ENCODE measurements at regions not wholly inside any gene's neighbourhood (a gene's known extent, or its start where the extent isn't known, plus 50 kb on each side); places are given as distances from the start of the nearest gene placed in this dataset.

- no peak for TF ChIP-seq CTCF (IDR thresholded peaks at IDR 0.05; ENCODE audit: insufficient read depth, missing control alignments)
- no peak for DNase-seq (ENCODE audit: insufficient read length, low spot score)
- FAIRE-seq, result no peak
Measured at GRCh38 chr11:82174610-82175009, 559.1 kb downstream of the FAM181B start.

- TF ChIP-seq CTCF (IDR thresholded peaks at IDR 0.05; ENCODE audit: insufficient read depth, missing control alignments), result no peak
- FAIRE-seq, result no peak
- DNase-seq (ENCODE audit: insufficient read length, low spot score), result no peak
Measured at GRCh38 chr11:82146789-82147188, 586.9 kb downstream of the FAM181B start.

GRCh38 chr11:82118946-82119345 lies 614.7 kb downstream of the FAM181B start:
- FAIRE-seq (no peak), DNase-seq (ENCODE audit: insufficient read length, low spot score) (no peak)
- TF ChIP-seq CTCF (IDR thresholded peaks at IDR 0.05; ENCODE audit: insufficient read depth, missing control alignments), result no peak

- peak; percentile 5 for TF ChIP-seq CTCF (IDR thresholded peaks at IDR 0.05; ENCODE audit: insufficient read depth, missing control alignments)
- DNase-seq (ENCODE audit: insufficient read length, low spot score), result no peak
- FAIRE-seq, result no peak
Measured at GRCh38 chr11:82117362-82117761, 616.3 kb downstream of the FAM181B start.

- no peak for DNase-seq (ENCODE audit: insufficient read length, low spot score)
- no peak for TF ChIP-seq CTCF (IDR thresholded peaks at IDR 0.05; ENCODE audit: insufficient read depth, missing control alignments)
- no peak for FAIRE-seq
Measured at GRCh38 chr11:82105331-82105998, 628.2 kb downstream of the FAM181B start.

- TF ChIP-seq CTCF (IDR thresholded peaks at IDR 0.05; ENCODE audit: insufficient read depth, missing control alignments), result no peak
Measured at GRCh38 chr11:82092904-82093303, 640.8 kb downstream of the FAM181B start.

GRCh38 chr11:82089426-82089825 lies 644.2 kb downstream of the FAM181B start:
- DNase-seq (ENCODE audit: insufficient read length, low spot score), result no peak
- no peak for FAIRE-seq
- no peak for TF ChIP-seq CTCF (IDR thresholded peaks at IDR 0.05; ENCODE audit: insufficient read depth, missing control alignments)

More at GRCh38 chr11:82092904-82093303, 640.8 kb downstream of the FAM181B start:
- no peak for FAIRE-seq
- no peak for DNase-seq (ENCODE audit: insufficient read length, low spot score)
